ENCODE measurements at regions not wholly inside any gene's neighbourhood (a gene's known extent, or its start where the extent isn't known, plus 50 kb on each side); places are given as distances from the start of the nearest gene placed in this dataset.
A peak's percentile ranks its signal among the peaks of the same experiment; 100 is the strongest.

DNA sequence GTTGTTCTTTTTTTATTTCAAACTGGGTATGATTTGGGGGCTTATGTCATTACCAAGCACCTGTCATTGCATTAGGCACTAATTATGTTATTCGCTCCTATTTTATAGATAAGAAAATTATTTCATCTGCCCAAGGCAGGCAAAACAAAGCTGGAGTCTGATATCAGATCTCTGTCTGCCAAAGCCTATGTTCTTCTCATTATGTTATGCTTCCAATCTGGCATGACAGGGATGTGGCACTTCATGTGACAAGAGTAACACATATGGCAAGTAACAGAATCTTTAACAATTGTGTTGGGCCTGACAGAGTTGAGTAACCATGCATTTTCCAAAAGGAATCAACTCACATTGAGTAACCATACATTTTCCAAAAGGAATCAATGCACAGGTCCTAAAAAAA lies 61.2 kb upstream of the TOM1L1 start:
- Histone ChIP-seq H4K20me1 (ENCODE audit: insufficient read depth) (no peaks in the 10 kb centered on the region), H3K4me3 (ENCODE audit: low read length) (no peak overlapping the region), H3K9me3 (ENCODE audit: low read length) (no peaks in the 10 kb centered on the region), H3K9ac (ENCODE audit: low read length) (no peak overlapping the region), H3K27me3 (ENCODE audit: insufficient read depth, low read depth, low read length) (no peaks in the 10 kb centered on the region), H3K79me2 (replicated peaks; ENCODE audit: insufficient read depth, low read length) (no peaks in the 10 kb centered on the region), H3K4me2 (ENCODE audit: low read length) (no peak overlapping the region), H2AFZ (ENCODE audit: low read depth, low read length) (no peak overlapping the region), H3K36me3 (ENCODE audit: insufficient read depth, low read length) (no peaks in the 10 kb centered on the region), H3K27ac (ENCODE audit: low read length) (no peak overlapping the region), H3K9me2 (ENCODE audit: insufficient read depth, low read length) (no peaks in the 10 kb centered on the region), H3F3A (ENCODE audit: insufficient read depth, low read length, poor library complexity, severe bottlenecking) (no peaks in the 10 kb centered on the region)
- no peak for TF ChIP-seq TAF1 (IDR thresholded peaks at IDR 0.05; ENCODE audit: low read depth)
- peak; percentile 61 for TF ChIP-seq EP300 (conservative IDR thresholded peaks at IDR 0.05; ENCODE audit: poor library complexity, severe bottlenecking)
- TF ChIP-seq POLR2AphosphoS5 (IDR thresholded peaks at IDR 0.05): no peak
- no peak for TF ChIP-seq MXI1 (conservative IDR thresholded peaks at IDR 0.05; ENCODE audit: poor library complexity, severe bottlenecking)

DNA sequence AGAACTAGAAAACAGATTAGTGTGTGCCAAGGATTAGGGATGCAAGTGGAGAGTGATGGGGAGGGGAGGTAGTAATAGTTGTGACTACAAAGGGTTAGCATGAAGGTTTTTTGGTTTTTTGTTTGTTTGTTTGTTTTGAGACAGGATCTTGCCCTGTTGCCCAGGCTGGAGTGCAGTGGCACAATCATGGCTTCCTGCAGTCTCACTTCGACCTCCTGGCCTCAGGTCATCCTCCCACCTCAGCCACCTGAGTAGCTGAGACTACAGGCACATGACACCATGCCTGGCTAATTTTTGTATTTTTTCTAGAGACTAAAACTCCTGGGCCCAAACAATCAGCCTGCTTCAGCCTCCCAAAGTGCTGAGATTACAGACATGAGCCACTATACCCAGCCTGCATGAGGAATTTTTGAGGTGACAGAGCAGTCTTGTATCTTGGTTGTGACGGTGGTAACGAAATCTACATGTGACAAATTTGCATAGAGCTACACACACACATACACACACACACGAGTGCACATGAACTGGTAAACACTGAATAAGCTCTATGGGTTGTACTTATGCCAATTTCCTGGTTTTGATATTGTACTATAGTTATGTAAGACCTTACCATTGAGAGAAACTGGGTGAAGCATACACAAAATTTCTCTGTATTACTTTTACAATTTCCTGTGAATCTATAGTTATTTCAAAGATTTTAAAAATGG lies 59.6 kb upstream of the TOM1L1 start:
- H3K27me3 ChIP-seq (ENCODE audit: insufficient read depth, low read depth, low read length): no peaks in the 10 kb centered on the region
- H3K27ac ChIP-seq (ENCODE audit: low read length): no peak overlapping the region
- no peak overlapping the region for H3K9ac ChIP-seq (ENCODE audit: low read length)
- H3K79me2 ChIP-seq (replicated peaks; ENCODE audit: insufficient read depth, low read length): no peaks in the 10 kb centered on the region
- H3K9me2 ChIP-seq (ENCODE audit: insufficient read depth, low read length): no peaks in the 10 kb centered on the region
- no peaks in the 10 kb centered on the region for H3K9me3 ChIP-seq (ENCODE audit: low read length)
- no peak overlapping the region for H2AFZ ChIP-seq (ENCODE audit: low read depth, low read length)
- H4K20me1 ChIP-seq (ENCODE audit: insufficient read depth): no peaks in the 10 kb centered on the region
- H3K36me3 ChIP-seq (ENCODE audit: insufficient read depth, low read length): no peaks in the 10 kb centered on the region
- no peaks in the 10 kb centered on the region for H3F3A ChIP-seq (ENCODE audit: insufficient read depth, low read length, poor library complexity, severe bottlenecking)
- H3K4me3 ChIP-seq (ENCODE audit: low read length): no peak overlapping the region
- TF ChIP-seq TAF1 (IDR thresholded peaks at IDR 0.05; ENCODE audit: low read depth): no peak
- no peak for TF ChIP-seq EZH2 (IDR thresholded peaks at IDR 0.05; ENCODE audit: borderline replicate concordance, insufficient read depth, low read length, poor library complexity, severe bottlenecking)
- TF ChIP-seq, protein P1, sequence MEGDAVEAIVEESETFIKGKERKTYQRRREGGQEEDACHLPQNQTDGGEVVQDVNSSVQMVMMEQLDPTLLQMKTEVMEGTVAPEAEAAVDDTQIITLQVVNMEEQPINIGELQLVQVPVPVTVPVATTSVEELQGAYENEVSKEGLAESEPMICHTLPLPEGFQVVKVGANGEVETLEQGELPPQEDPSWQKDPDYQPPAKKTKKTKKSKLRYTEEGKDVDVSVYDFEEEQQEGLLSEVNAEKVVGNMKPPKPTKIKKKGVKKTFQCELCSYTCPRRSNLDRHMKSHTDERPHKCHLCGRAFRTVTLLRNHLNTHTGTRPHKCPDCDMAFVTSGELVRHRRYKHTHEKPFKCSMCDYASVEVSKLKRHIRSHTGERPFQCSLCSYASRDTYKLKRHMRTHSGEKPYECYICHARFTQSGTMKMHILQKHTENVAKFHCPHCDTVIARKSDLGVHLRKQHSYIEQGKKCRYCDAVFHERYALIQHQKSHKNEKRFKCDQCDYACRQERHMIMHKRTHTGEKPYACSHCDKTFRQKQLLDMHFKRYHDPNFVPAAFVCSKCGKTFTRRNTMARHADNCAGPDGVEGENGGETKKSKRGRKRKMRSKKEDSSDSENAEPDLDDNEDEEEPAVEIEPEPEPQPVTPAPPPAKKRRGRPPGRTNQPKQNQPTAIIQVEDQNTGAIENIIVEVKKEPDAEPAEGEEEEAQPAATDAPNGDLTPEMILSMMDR (IDR thresholded peaks at IDR 0.05; ENCODE audit: poor library complexity, severe bottlenecking): no peak
- TF ChIP-seq EP300 (conservative IDR thresholded peaks at IDR 0.05; ENCODE audit: poor library complexity, severe bottlenecking): no peak
- no peak for TF ChIP-seq SMC3 (conservative IDR thresholded peaks at IDR 0.05; ENCODE audit: poor library complexity)
- TF ChIP-seq RAD21 (conservative IDR thresholded peaks at IDR 0.05): no peak
- TF ChIP-seq, protein P2, sequence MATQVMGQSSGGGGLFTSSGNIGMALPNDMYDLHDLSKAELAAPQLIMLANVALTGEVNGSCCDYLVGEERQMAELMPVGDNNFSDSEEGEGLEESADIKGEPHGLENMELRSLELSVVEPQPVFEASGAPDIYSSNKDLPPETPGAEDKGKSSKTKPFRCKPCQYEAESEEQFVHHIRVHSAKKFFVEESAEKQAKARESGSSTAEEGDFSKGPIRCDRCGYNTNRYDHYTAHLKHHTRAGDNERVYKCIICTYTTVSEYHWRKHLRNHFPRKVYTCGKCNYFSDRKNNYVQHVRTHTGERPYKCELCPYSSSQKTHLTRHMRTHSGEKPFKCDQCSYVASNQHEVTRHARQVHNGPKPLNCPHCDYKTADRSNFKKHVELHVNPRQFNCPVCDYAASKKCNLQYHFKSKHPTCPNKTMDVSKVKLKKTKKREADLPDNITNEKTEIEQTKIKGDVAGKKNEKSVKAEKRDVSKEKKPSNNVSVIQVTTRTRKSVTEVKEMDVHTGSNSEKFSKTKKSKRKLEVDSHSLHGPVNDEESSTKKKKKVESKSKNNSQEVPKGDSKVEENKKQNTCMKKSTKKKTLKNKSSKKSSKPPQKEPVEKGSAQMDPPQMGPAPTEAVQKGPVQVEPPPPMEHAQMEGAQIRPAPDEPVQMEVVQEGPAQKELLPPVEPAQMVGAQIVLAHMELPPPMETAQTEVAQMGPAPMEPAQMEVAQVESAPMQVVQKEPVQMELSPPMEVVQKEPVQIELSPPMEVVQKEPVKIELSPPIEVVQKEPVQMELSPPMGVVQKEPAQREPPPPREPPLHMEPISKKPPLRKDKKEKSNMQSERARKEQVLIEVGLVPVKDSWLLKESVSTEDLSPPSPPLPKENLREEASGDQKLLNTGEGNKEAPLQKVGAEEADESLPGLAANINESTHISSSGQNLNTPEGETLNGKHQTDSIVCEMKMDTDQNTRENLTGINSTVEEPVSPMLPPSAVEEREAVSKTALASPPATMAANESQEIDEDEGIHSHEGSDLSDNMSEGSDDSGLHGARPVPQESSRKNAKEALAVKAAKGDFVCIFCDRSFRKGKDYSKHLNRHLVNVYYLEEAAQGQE (IDR thresholded peaks at IDR 0.05; ENCODE audit: borderline replicate concordance): no peak
- TF ChIP-seq MXI1 (conservative IDR thresholded peaks at IDR 0.05; ENCODE audit: poor library complexity, severe bottlenecking): no peak
- TF ChIP-seq POLR2AphosphoS5 (IDR thresholded peaks at IDR 0.05): no peak
- no peak overlapping the region for H3K4me2 ChIP-seq (ENCODE audit: low read length)
